ENCODE measurements at regions not wholly inside any gene's neighbourhood (a gene's known extent, or its start where the extent isn't known, plus 50 kb on each side); places are given as distances from the start of the nearest gene placed in this dataset.
"Not testable (repeated sequence)": the region's sequence is repeated elsewhere in the genome, so short reads cannot be mapped to it uniquely, and the experiment has no call there.

DNA sequence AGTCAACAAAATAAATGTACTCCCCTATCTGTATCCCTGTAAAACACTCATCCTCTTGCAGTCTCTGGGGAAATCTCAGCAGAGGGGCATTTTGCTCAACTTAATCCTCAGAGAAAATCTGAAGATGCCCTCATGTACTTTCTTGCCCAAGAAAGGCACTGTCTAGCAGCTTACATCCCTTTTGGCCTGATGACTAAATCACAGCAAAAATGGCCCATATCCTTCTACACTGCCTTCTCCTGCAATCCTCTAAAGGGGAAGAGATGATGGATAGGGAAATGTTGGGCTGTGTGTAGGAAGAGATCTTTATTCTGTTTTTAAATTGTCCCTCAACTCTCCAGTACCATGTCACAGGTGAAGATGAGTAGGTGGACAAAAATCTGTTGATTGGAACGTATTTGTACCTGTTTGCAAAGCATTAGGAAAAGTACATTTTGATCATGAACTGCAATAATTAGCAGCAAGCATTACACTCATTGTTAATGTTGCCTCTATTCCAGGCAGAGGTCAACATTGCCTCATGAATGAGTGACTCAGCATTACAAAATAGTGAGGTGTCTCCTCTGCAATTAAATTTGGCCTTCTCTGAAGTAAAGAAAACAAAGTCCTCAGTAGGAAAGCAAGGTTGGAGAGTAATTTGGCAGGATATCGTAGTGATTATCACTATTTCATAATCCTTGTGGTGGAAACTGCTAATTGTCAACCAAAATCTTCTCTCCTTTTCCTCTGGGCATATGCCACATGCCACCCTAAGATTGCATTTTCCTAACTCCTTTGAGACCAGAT, 172.4 kb upstream of the CAND1 start:
- FAIRE-seq = no peak
- no peak for TF ChIP-seq POLR2A (IDR thresholded peaks at IDR 0.05; ENCODE audit: low read depth, low read length)
- TF ChIP-seq PAX5 (IDR thresholded peaks at IDR 0.05; ENCODE audit: insufficient read depth, low read length, severe bottlenecking) = no peak
- TF ChIP-seq TAF1 (IDR thresholded peaks at IDR 0.05; ENCODE audit: low read depth, low read length) = no peak
- TF ChIP-seq POU2F2 (IDR thresholded peaks at IDR 0.05; ENCODE audit: low read depth, low read length) = no peak
- TF ChIP-seq SPI1 (IDR thresholded peaks at IDR 0.05; ENCODE audit: low read depth, low read length) = no peak
- TF ChIP-seq POLR2AphosphoS5 (IDR thresholded peaks at IDR 0.05; ENCODE audit: low read depth, low read length) = no peak
- DNase-seq (ENCODE audit: insufficient read length, low spot score) = no peak

DNA sequence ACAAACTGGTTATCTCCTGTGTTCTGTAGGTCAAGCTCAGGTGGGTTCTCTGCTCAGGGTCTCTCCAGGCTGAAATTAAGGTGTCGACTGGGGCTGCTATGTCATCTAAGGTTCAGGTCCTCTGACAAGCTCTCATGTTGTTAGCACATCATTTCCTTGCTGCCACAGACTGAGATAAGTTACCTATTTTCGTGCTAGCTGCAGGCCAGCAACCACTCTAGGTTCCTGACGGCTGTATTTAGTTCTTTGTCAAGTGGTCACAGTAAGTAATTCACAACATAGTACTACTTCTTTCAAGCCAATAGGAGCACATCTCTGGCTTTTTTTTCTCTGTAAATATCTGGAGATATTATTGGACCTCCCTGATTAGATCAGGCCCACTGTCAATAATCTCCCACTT, 169.3 kb upstream of the CAND1 start:
- no peak for DNase-seq (ENCODE audit: insufficient read length, low spot score)
- no peak for FAIRE-seq

DNA sequence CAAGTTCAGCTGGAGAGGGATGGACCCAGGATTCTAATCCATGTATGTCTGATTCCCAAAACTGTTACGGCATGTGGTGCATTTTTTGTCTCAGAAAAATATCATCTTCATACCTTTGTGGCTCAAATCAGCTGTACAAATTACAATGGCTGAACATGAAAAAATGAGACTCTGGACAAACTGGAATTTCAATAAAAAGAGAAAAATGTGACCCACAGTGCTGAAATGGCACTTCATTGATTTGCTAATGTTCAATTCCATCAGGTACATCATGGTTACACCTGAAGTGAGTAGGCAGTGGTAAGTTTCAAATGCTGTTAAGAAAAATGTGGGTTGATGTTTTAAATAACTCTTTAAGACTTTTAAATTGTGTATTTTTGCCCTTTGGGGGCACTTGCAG, 165.6 kb upstream of the CAND1 start:
- FAIRE-seq (no peak), DNase-seq (ENCODE audit: insufficient read length, low spot score) (no peak)
- TF ChIP-seq PAX5 (IDR thresholded peaks at IDR 0.05; ENCODE audit: insufficient read depth, low read length, severe bottlenecking) (no peak), POU2F2 (IDR thresholded peaks at IDR 0.05; ENCODE audit: low read depth, low read length) (no peak), POLR2AphosphoS5 (IDR thresholded peaks at IDR 0.05; ENCODE audit: low read depth, low read length) (no peak), SPI1 (IDR thresholded peaks at IDR 0.05; ENCODE audit: low read depth, low read length) (no peak), POLR2A (IDR thresholded peaks at IDR 0.05; ENCODE audit: low read depth, low read length) (no peak), TAF1 (IDR thresholded peaks at IDR 0.05; ENCODE audit: low read depth, low read length) (no peak)

More for the DNA sequence above, 169.3 kb upstream of the CAND1 start:
- TF ChIP-seq SPI1 (IDR thresholded peaks at IDR 0.05; ENCODE audit: low read depth, low read length) (no peak), POLR2A (IDR thresholded peaks at IDR 0.05; ENCODE audit: low read depth, low read length) (no peak), PAX5 (IDR thresholded peaks at IDR 0.05; ENCODE audit: insufficient read depth, low read length, severe bottlenecking) (no peak), POLR2AphosphoS5 (IDR thresholded peaks at IDR 0.05; ENCODE audit: low read depth, low read length) (no peak), POU2F2 (IDR thresholded peaks at IDR 0.05; ENCODE audit: low read depth, low read length) (no peak), TAF1 (IDR thresholded peaks at IDR 0.05; ENCODE audit: low read depth, low read length) (no peak)

DNA sequence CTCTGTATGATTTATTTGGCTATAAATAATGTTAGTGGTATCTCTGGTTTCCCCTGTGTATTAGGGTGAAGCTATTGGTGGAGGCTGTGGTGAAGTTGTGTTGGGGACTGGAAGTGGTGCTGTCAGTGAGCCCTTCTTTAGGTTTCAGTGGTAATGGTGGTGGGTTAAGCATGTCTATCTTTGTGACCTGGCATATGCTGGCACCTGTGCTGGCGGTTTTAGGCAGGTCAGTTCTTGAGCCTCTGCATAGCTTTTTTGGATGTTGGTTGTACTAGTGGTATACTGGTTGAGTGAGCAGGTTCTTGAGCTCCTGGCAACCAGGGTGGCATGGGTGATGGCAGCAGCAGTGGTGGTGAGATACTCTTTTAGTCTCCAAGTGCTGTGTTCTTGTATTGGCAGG, 161.9 kb upstream of the CAND1 start:
- TF ChIP-seq POU2F2 (IDR thresholded peaks at IDR 0.05; ENCODE audit: low read depth, low read length) = no peak
- DNase-seq (ENCODE audit: insufficient read length, low spot score) = no peak
- FAIRE-seq = no peak

DNA sequence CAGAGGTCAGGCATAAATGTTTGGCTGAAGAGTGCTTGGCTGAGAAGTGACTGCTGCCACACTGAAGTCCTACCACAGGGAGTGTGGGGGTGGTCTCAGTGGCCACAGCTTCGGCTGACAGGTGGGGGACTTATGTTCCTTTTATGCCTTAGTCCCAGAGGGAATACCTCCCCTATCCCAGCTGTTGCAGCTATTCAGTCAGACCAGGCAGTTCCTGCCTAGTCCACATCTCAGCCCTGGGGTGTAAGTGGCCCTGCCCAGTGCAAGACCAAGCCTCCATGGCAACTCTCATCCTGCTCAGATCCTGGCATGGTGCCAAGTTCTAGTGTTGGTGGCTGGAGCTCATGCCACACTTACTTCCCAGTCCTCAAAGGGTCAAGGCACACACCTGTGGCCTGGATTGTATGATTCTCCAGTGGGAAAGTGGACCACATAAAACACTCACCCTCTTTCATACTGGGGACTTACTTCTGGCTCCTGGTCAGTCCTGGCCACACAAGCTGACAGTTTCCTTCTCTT, 161.3 kb upstream of the CAND1 start:
- FAIRE-seq = no peak
- DNase-seq (ENCODE audit: insufficient read length, low spot score) = no peak
- TF ChIP-seq POLR2A (IDR thresholded peaks at IDR 0.05; ENCODE audit: low read depth, low read length) (no peak), TAF1 (IDR thresholded peaks at IDR 0.05; ENCODE audit: low read depth, low read length) (no peak), PAX5 (IDR thresholded peaks at IDR 0.05; ENCODE audit: insufficient read depth, low read length, severe bottlenecking) (no peak)

DNA sequence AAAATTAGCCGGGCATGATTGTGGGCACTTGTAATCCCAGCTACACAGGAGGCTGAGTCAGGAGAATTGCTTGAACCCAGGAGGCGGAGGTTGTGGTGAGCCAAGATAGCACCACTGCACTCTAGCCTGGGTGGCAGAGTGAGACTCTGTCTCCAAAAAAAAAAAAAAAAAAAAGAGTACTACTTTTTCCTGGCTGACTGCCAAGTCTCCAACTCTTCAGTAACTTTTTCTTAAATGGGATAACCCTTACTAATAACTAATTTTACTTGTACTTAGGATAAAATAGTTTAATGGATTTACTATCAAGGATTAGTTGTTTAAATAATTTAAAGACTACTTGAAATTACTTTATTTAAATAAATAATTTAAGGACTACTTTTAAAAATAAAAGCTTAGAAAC, 158.8 kb upstream of the CAND1 start:
- DNase-seq (ENCODE audit: insufficient read length, low spot score); FAIRE-seq: not testable (repeated sequence)

DNA sequence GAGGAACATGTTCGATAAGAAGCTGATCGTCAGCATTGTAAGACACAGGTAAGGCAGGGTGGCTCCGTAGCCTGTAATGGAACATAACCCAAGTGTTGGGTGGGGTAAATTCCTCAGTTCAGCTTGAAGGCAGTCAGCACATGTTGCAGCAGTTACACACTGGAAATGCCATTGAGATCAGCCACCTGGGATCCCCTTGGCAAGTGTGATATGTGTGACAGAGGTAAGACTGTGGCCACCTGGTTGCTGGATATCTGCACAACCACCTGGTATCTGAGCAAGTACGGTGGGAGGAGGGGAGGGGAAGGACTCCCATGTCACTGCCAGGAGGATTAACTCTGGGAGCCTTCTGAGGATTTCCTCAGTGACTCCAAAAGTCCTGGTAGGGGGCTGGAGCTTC, 158.0 kb upstream of the CAND1 start:
- no peak for FAIRE-seq
- DNase-seq (ENCODE audit: insufficient read length, low spot score) = no peak
- no peak for TF ChIP-seq POU2F2 (IDR thresholded peaks at IDR 0.05; ENCODE audit: low read depth, low read length)
- no peak for TF ChIP-seq POLR2A (IDR thresholded peaks at IDR 0.05; ENCODE audit: low read depth, low read length)
- TF ChIP-seq SPI1 (IDR thresholded peaks at IDR 0.05; ENCODE audit: low read depth, low read length) = no peak
- no peak for TF ChIP-seq PAX5 (IDR thresholded peaks at IDR 0.05; ENCODE audit: insufficient read depth, low read length, severe bottlenecking)

DNA sequence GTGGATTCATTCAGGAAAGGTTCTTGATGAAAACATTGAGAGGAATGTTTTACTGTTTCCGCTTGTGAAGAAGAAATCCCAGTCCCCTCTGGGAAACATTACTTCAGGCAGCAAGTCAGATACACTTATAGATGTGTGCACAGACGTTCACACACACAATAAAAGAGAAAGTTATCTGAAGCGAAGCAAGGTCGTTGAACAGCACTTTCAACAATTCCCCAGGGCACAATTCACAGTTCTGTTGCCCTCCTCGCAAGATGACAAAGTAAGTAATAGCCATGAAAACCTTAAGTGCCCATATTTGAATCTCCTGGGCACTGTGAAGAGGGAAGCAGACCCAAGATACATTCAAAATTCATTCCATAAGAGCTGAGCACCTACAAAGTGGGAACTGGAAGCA, 156.6 kb upstream of the CAND1 start:
- TF ChIP-seq POLR2AphosphoS5 (IDR thresholded peaks at IDR 0.05; ENCODE audit: low read depth, low read length) (no peak), PAX5 (IDR thresholded peaks at IDR 0.05; ENCODE audit: insufficient read depth, low read length, severe bottlenecking) (no peak), SPI1 (IDR thresholded peaks at IDR 0.05; ENCODE audit: low read depth, low read length) (no peak), POU2F2 (IDR thresholded peaks at IDR 0.05; ENCODE audit: low read depth, low read length) (no peak), TAF1 (IDR thresholded peaks at IDR 0.05; ENCODE audit: low read depth, low read length) (no peak), POLR2A (IDR thresholded peaks at IDR 0.05; ENCODE audit: low read depth, low read length) (no peak)
- DNase-seq (ENCODE audit: insufficient read length, low spot score) = no peak
- FAIRE-seq = no peak

DNA sequence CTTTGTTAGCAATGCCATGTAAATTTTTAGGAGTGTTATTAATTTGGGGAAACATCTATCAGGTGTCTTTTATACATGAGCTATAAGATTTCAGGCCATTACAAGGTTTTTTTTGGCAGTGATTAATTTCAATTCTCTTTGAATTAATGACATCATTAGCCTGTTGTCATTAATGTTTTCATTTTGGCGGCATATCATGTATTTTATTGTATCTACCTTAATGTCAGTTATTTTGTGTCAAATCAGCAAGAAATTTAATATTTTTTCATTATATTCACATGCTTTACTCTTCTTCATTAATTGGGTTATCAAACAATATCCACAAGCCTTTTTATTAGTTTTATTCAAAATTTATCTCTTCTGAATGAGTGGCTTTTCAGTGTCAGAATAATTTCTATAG, 153.0 kb upstream of the CAND1 start:
- TF ChIP-seq PAX5 (IDR thresholded peaks at IDR 0.05; ENCODE audit: insufficient read depth, low read length, severe bottlenecking) (no peak), TAF1 (IDR thresholded peaks at IDR 0.05; ENCODE audit: low read depth, low read length) (no peak), POLR2A (IDR thresholded peaks at IDR 0.05; ENCODE audit: low read depth, low read length) (no peak), POU2F2 (IDR thresholded peaks at IDR 0.05; ENCODE audit: low read depth, low read length) (no peak), POLR2AphosphoS5 (IDR thresholded peaks at IDR 0.05; ENCODE audit: low read depth, low read length) (no peak), SPI1 (IDR thresholded peaks at IDR 0.05; ENCODE audit: low read depth, low read length) (no peak)
- DNase-seq (ENCODE audit: insufficient read length, low spot score) (no peak), FAIRE-seq (no peak)

DNA sequence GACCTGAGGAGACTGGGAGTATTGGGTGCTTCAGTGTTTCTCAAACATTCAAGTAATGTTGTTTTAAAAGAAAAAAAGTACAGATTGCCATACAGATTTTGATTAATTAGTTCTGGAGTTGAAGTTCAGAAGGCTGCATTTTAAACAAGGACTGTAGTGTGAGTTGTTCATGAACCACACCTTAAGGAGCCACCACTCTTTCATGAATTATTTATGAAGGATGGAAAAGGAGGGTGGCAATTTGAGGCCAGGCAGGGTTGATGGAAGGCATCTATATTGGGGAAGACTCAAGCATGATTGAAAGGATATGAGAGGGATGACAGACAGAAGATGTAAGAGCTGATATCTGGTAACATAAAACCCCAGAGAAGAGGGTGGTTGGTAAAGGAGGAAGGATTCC, 146.6 kb upstream of the CAND1 start:
- no peak for TF ChIP-seq TAF1 (IDR thresholded peaks at IDR 0.05; ENCODE audit: low read depth, low read length)
- no peak for TF ChIP-seq PAX5 (IDR thresholded peaks at IDR 0.05; ENCODE audit: insufficient read depth, low read length, severe bottlenecking)
- no peak for TF ChIP-seq POU2F2 (IDR thresholded peaks at IDR 0.05; ENCODE audit: low read depth, low read length)
- TF ChIP-seq POLR2AphosphoS5 (IDR thresholded peaks at IDR 0.05; ENCODE audit: low read depth, low read length) = no peak
- no peak for TF ChIP-seq POLR2A (IDR thresholded peaks at IDR 0.05; ENCODE audit: low read depth, low read length)
- no peak for TF ChIP-seq SPI1 (IDR thresholded peaks at IDR 0.05; ENCODE audit: low read depth, low read length)
- DNase-seq (ENCODE audit: insufficient read length, low spot score) = no peak
- FAIRE-seq = no peak

Measured in GM12891 (cell line).